HCT116 (cell line): ENCODE measurements at regions not wholly inside any gene's neighbourhood (a gene's known extent, or its start where the extent isn't known, plus 50 kb on each side); places are given as distances from the start of the nearest gene placed in this dataset.

ENCODE experiments used
- ATAC-seq: fragments of 200-7000 bp; cut with Tn5 transposase; 2 replicates; pipeline ENCODE4 v1.9.1; 2020; ENCODE audit warnings: mild to moderate bottlenecking, moderate library complexity
- BruUV-seq: library from RNA; stranded (reverse); fragments of 400-500 nt; replicated peaks from 2 replicates; lab custom pipeline; 2021; lab: Mats Ljungman, UMichigan
- CTCF ChIA-PET: fragments of 300-600 bp; sonication (Branson Sonifier 250); formaldehyde crosslinking; loops from one replicate; lab custom pipeline; 2021; ENCODE audit warnings: antibody characterized with exemption; lab: Charles Lee
- POLR2A ChIA-PET: fragments of 300-600, 350-600 bp; sonication (Branson Sonifier 250); formaldehyde crosslinking; loops from one replicate; lab custom pipeline; 2021; ENCODE audit warnings: antibody characterized with exemption; lab: Charles Lee
- RAD21 ChIA-PET, 2 experiments: fragments of 300-600 bp; sonication (Branson Sonifier 250); formaldehyde crosslinking; loops; one replicate each; lab custom pipeline; 2023; ENCODE audit warnings: low total read pairs in 2 of 2; ENCODE audit not compliant: uncharacterized antibody in 2 of 2, unreplicated experiment in 2 of 2, low non-redundant PET in 1 of 2; lab: Charles Lee
- DNase-seq: peaks from one replicate; pipeline ENCODE4 v3.0.0-alpha.2; 2010; ENCODE audit warnings: low read depth, low spot score
- H2AFZ ChIP-seq: fragments of 200-600 bp; shearing (Covaris generic), sonication (generic); 2 replicates; pipeline ENCODE4 v1.6.1; 2017; ENCODE audit warnings: low read depth, mixed run types, mixed read lengths, antibody characterized with exemption, low read length; ENCODE audit not compliant: poor library complexity, severe bottlenecking
- H3K27ac ChIP-seq: 2 replicates; pipeline ENCODE4 v1.5.1; 2012; ENCODE audit warnings: low read depth, low read length
- H3K27me3 ChIP-seq: fragments of 200-600 bp; sonication (generic); 2 replicates; pipeline ENCODE4 v1.6.1; 2016; ENCODE audit warnings: mixed run types, low read length, mixed read lengths; ENCODE audit not compliant: insufficient read depth
- H3K36me3 ChIP-seq, 2 experiments: fragments of 200-500 bp in 1 of 2; fragments of 200-600 bp in 1 of 2; sonication (Bioruptor generic) in 1 of 2; sonication (generic) in 1 of 2; 2 replicates each; pipeline versions ENCODE4 v1.5.1 to v1.6.1; 2014 to 2016; ENCODE audit warnings: low read length in 2 of 2, inconsistent platforms in 1 of 2, mixed read lengths in 1 of 2, mixed run types in 1 of 2; ENCODE audit not compliant: insufficient read depth in 2 of 2, control insufficient read depth in 1 of 2
- H3K4me1 ChIP-seq, 2 experiments: fragments of 200-600 bp in 1 of 2; sonication (generic) in 1 of 2; 2 replicates each; pipeline versions ENCODE4 v1.5.1 to v1.6.1; 2012 to 2017; ENCODE audit warnings: low read length in 2 of 2, inconsistent platforms in 1 of 2, mild to moderate bottlenecking in 1 of 2, mixed read lengths in 1 of 2, mixed run types in 1 of 2, moderate library complexity in 1 of 2; ENCODE audit not compliant: insufficient read depth in 2 of 2, control insufficient read depth in 1 of 2
- H3K4me2 ChIP-seq: fragments of 200-600 bp; sonication (generic); 2 replicates; pipeline ENCODE4 v1.6.1; 2017; ENCODE audit warnings: mixed run types, low read length, mixed read lengths
- H3K4me3 ChIP-seq, 2 experiments: fragments of 200-600 bp in 1 of 2; sonication (generic) in 1 of 2; replicated peaks in 1 of 2; 2 replicates each; pipeline ENCODE4 v1.5.1; 2011 to 2016; ENCODE audit warnings: low read length in 2 of 2, control low read depth in 1 of 2, low read depth in 1 of 2, mild to moderate bottlenecking in 1 of 2, mixed read lengths in 1 of 2, mixed run types in 1 of 2
- H3K79me2 ChIP-seq: fragments of 200-600 bp; sonication (generic); 2 replicates; pipeline ENCODE4 v1.6.1; 2017; ENCODE audit warnings: mild to moderate bottlenecking, mixed run types, low read length, moderate library complexity, mixed read lengths; ENCODE audit not compliant: insufficient read depth
- H3K9ac ChIP-seq: fragments of 200-600 bp; sonication (generic); 2 replicates; pipeline ENCODE4 v1.6.1; 2016; ENCODE audit warnings: low read length, mixed read lengths
- H3K9me2 ChIP-seq: fragments of 200-600 bp; sonication (generic), shearing (Covaris generic); 2 replicates; pipeline ENCODE4 v1.6.1; 2017; ENCODE audit warnings: mixed run types, mild to moderate bottlenecking, moderate library complexity; ENCODE audit not compliant: insufficient read depth
- H3K9me3 ChIP-seq, 2 experiments: fragments of 200-500 bp in 1 of 2; fragments of 200-600 bp in 1 of 2; sonication (Bioruptor generic) in 1 of 2; sonication (generic) in 1 of 2; 2 replicates each; pipeline ENCODE4 v1.6.1; 2014 to 2017; ENCODE audit warnings: low read length in 2 of 2, mixed read lengths in 2 of 2, inconsistent platforms in 1 of 2, low read depth in 1 of 2, mild to moderate bottlenecking in 1 of 2, mixed run types in 1 of 2, moderate library complexity in 1 of 2; ENCODE audit not compliant: control insufficient read depth in 1 of 2, insufficient read depth in 1 of 2
- H4K20me1 ChIP-seq: fragments of 200-600 bp; sonication (generic), shearing (Covaris generic); 2 replicates; pipeline ENCODE4 v1.6.1; 2017; ENCODE audit warnings: mixed run types, mild to moderate bottlenecking, moderate library complexity; ENCODE audit not compliant: insufficient read depth
- CEBPB ChIP-seq: IDR thresholded peaks from 2 replicates; pipeline ENCODE4 v1.6.1; 2012; ENCODE audit warnings: low read depth
- FOSL1 ChIP-seq: IDR thresholded peaks from 2 replicates; pipeline ENCODE4 v1.6.1; 2012; ENCODE audit warnings: low read depth
- JUND ChIP-seq: IDR thresholded peaks from 2 replicates; pipeline ENCODE4 v1.6.1; 2012
- POLR2A ChIP-seq: IDR thresholded peaks from 2 replicates; pipeline ENCODE4 v1.7.0; 2011; ENCODE audit warnings: borderline replicate concordance; ENCODE audit not compliant: insufficient read depth, insufficient read length; ENCODE audit errors: extremely low read depth
- RAD21 ChIP-seq: IDR thresholded peaks from 2 replicates; pipeline ENCODE4 v1.6.1; 2012; ENCODE audit warnings: low read depth, mild to moderate bottlenecking
- SIN3A ChIP-seq: IDR thresholded peaks from 2 replicates; pipeline ENCODE4 v1.6.1; 2012; ENCODE audit warnings: low read depth
- SP1 ChIP-seq: IDR thresholded peaks from 2 replicates; pipeline ENCODE4 v1.6.1; 2012; ENCODE audit warnings: low read depth
- YY1 ChIP-seq: IDR thresholded peaks from 2 replicates; pipeline ENCODE4 v1.6.1; 2011; ENCODE audit warnings: low read length, low read depth, moderate library complexity, mild to moderate bottlenecking; ENCODE audit not compliant: insufficient replicate concordance; ENCODE audit errors: extremely low read depth
- intact Hi-C: fragments of 100-400 bp; cut with micrococcal nuclease; formaldehyde crosslinking; loops from 2 replicates; pipeline ENCODE4 v1.10.0; 2022
- TF ChIP-seq, protein P1 (sequence below), 3 experiments: fragments of 200-600 bp in 1 of 3; sonication (generic) in 1 of 3; IDR thresholded peaks in 2 of 3; conservative IDR thresholded peaks in 1 of 3; 2 replicates each; pipeline ENCODE4 v1.5.1; 2012 to 2017; ENCODE audit warnings: low read depth in 2 of 3, low read length in 2 of 3, antibody characterized with exemption in 1 of 3, borderline replicate concordance in 1 of 3, control low read depth in 1 of 3, mild to moderate bottlenecking in 1 of 3, mixed read lengths in 1 of 3, mixed run types in 1 of 3, moderate library complexity in 1 of 3; ENCODE audit not compliant: insufficient read depth in 1 of 3

DNA sequence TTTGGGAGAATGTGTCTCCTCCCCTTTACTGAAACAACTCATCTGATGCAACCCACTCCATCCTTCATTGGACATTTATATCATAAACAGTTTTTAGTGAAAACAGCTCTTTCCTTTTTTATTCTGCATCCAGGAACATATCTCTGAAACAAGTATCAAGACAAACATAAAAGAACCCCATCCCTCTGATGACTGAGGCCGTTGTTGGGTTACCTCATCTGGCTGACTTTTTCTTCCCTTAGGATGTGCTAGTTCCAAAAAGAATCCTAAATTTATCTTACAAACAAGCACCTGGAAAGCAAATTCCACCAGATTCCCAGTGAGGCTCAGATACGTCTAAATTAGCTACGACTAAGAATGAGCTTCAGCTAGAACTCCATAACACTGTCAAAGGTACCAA is 483.7 kb upstream of the INTU start:
- intact Hi-C loops, result no loop called here
- no TSS peak for BruUV-seq
- RAD21 ChIA-PET, result no interaction called here

DNA sequence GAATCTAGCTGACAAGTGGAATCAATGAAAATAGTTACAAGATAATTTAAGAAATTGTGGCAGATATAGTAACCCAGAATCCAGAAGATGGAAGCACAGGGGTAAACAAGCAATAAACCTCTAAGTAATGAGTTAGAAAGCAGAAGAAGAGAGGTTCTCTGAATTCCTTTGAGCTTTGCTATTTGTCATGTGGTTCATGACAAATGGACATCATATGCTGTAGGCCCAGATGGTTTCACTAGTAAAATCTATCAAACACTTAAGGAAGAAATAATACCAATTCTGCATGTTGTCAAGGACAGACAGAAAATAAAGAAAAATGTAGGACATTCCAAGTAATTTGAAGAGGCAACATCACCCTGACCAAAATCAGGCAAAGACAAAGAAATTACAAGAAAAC is 480.8 kb upstream of the INTU start:
- DNase-seq, result no peak
- BruUV-seq, result no TSS peak
- Histone ChIP-seq H3K9ac (no peak overlapping the region), H3K27ac (no peak overlapping the region), H4K20me1 (no peaks in the 10 kb centered on the region), H3K4me3 (no peak overlapping the region), H3K9me3 (no peaks in the 10 kb centered on the region; a peak in 1 of 4 replicates), H3K4me2 (no peak overlapping the region), H3K27me3 (no peaks in the 10 kb centered on the region), H3K36me3 (no peaks in the 10 kb centered on the region), H2AFZ (no peak overlapping the region), H3K4me1 (no peaks in the 10 kb centered on the region), H3K9me2 (no peaks in the 10 kb centered on the region), H3K79me2 (no peaks in the 10 kb centered on the region)
- TF ChIP-seq, protein P1, sequence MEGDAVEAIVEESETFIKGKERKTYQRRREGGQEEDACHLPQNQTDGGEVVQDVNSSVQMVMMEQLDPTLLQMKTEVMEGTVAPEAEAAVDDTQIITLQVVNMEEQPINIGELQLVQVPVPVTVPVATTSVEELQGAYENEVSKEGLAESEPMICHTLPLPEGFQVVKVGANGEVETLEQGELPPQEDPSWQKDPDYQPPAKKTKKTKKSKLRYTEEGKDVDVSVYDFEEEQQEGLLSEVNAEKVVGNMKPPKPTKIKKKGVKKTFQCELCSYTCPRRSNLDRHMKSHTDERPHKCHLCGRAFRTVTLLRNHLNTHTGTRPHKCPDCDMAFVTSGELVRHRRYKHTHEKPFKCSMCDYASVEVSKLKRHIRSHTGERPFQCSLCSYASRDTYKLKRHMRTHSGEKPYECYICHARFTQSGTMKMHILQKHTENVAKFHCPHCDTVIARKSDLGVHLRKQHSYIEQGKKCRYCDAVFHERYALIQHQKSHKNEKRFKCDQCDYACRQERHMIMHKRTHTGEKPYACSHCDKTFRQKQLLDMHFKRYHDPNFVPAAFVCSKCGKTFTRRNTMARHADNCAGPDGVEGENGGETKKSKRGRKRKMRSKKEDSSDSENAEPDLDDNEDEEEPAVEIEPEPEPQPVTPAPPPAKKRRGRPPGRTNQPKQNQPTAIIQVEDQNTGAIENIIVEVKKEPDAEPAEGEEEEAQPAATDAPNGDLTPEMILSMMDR (IDR thresholded peaks at IDR 0.05 in 2 of 3, conservative IDR thresholded peaks at IDR 0.05 in 1 of 3; ENCODE audit: borderline replicate concordance in 1 of 3, insufficient read depth in 1 of 3, low read depth in 2 of 3, low read length in 2 of 3), result no peak
- TF ChIP-seq SP1 (no peak), CEBPB (no peak), POLR2A (no peak), RAD21 (no peak)
- POLR2A ChIA-PET, result no interaction called here
- RAD21 ChIA-PET, result no interaction called here
- intact Hi-C loops, result no loop called here
- CTCF ChIA-PET, result no interaction called here
- no peak for ATAC-seq

More for the DNA sequence above, 483.7 kb upstream of the INTU start:
- H3K79me2 ChIP-seq, result no peaks in the 10 kb centered on the region
- H2AFZ ChIP-seq, result no peak overlapping the region
- H3K4me1 ChIP-seq, result no peaks in the 10 kb centered on the region
- H3K27me3 ChIP-seq, result no peaks in the 10 kb centered on the region
- no peak overlapping the region for H3K9ac ChIP-seq
- ChIA-PET POLR2A (no interaction called here), CTCF (no interaction called here)
- TF ChIP-seq FOSL1 (no peak), RAD21 (no peak), SP1 (no peak), JUND (no peak), SIN3A (no peak), YY1 (no peak)
- no peak overlapping the region for H3K27ac ChIP-seq
- no peaks in the 10 kb centered on the region for H3K9me2 ChIP-seq
- ATAC-seq, result no peak
- DNase-seq, result no peak
- H4K20me1 ChIP-seq, result no peaks in the 10 kb centered on the region
- no peaks in the 10 kb centered on the region for H3K36me3 ChIP-seq
- H3K4me2 ChIP-seq, result no peak overlapping the region
- no peak overlapping the region for H3K4me3 ChIP-seq
- no peaks in the 10 kb centered on the region; a peak in 1 of 4 replicates for H3K9me3 ChIP-seq
